PC-9 (cell line): ENCODE measurements at regions not wholly inside any gene's neighbourhood (a gene's known extent, or its start where the extent isn't known, plus 50 kb on each side); places are given as distances from the start of the nearest gene placed in this dataset.

Experiments
- BruUV-seq: library from RNA; stranded (reverse); fragments of 400-500 nt; replicated peaks from 2 replicates; lab custom pipeline; 2021; lab: Mats Ljungman, UMichigan
- CTCF ChIA-PET: fragments of 300-600 bp; sonication (Branson Sonifier 250); formaldehyde crosslinking; loops from one replicate; lab custom pipeline; 2022; ENCODE audit warnings: antibody characterized with exemption; lab: Charles Lee
- POLR2A ChIA-PET: fragments of 300-600 bp; sonication (Branson Sonifier 250); formaldehyde crosslinking; loops from one replicate; lab custom pipeline; 2022; ENCODE audit warnings: antibody characterized with exemption; ENCODE audit not compliant: unreplicated experiment; lab: Charles Lee
- DNase-seq, 2 experiments: peaks; one replicate each; pipeline versions ENCODE4 v3.0.0 to v3.0.0-alpha.2; 2015 to 2022; ENCODE audit warnings: mixed read lengths in 1 of 2
- H2AFZ ChIP-seq: fragments of 200-600 bp; sonication (generic); 2 replicates; pipeline ENCODE4 v1.8.1; 2017; ENCODE audit warnings: antibody characterized with exemption
- H3F3A ChIP-seq: fragments of 200-600 bp; sonication (generic); 2 replicates; pipeline ENCODE4 v1.8.1; 2017; ENCODE audit warnings: antibody characterized with exemption, mild to moderate bottlenecking, low read depth; ENCODE audit not compliant: insufficient read depth
- H3K27ac ChIP-seq: fragments of 200-600 bp; sonication (generic); 2 replicates; pipeline ENCODE4 v1.6.1; 2016; ENCODE audit warnings: mixed run types
- H3K27me3 ChIP-seq: fragments of 200-600 bp; sonication (generic); 2 replicates; pipeline ENCODE4 v1.6.1; 2016; ENCODE audit warnings: low read depth, mixed run types; ENCODE audit not compliant: insufficient read depth
- H3K36me3 ChIP-seq: fragments of 200-600 bp; sonication (generic); 2 replicates; pipeline ENCODE4 v1.6.1; 2016; ENCODE audit warnings: low read depth, mixed run types
- H3K4me1 ChIP-seq: fragments of 200-600 bp; sonication (generic); replicated peaks from 2 replicates; pipeline ENCODE4 v1.6.1; 2016; ENCODE audit warnings: mixed run types; ENCODE audit not compliant: insufficient read depth
- H3K4me2 ChIP-seq: fragments of 200-600 bp; sonication (generic); 2 replicates; pipeline ENCODE4 v1.6.1; 2017; ENCODE audit warnings: mixed run types
- H3K4me3 ChIP-seq: fragments of 200-600 bp; sonication (generic); 2 replicates; pipeline ENCODE4 v1.6.1; 2016; ENCODE audit warnings: mixed run types
- H3K79me2 ChIP-seq: fragments of 200-600 bp; sonication (generic); 2 replicates; pipeline ENCODE4 v1.6.1; 2017; ENCODE audit warnings: low read depth, mixed run types
- H3K9me2 ChIP-seq: fragments of 200-600 bp; sonication (generic); 2 replicates; pipeline ENCODE4 v1.8.1; 2017; ENCODE audit warnings: mild to moderate bottlenecking; ENCODE audit not compliant: insufficient read depth
- H3K9me3 ChIP-seq: fragments of 200-600 bp; sonication (generic); 2 replicates; pipeline ENCODE4 v1.8.1; 2016; ENCODE audit warnings: low read depth; ENCODE audit not compliant: insufficient read depth
- H4K20me1 ChIP-seq: fragments of 200-600 bp; sonication (generic); 2 replicates; pipeline ENCODE4 v1.8.1; 2017; ENCODE audit not compliant: insufficient read depth
- EZH2 ChIP-seq: fragments of 200-600 bp; sonication (generic); IDR thresholded peaks from 2 replicates; pipeline ENCODE4 v1.8.0; 2017; ENCODE audit warnings: antibody characterized with exemption, low read depth
- intact Hi-C: fragments of 100-400 bp; cut with micrococcal nuclease; formaldehyde crosslinking; loops from one replicate; pipeline ENCODE4 v1.10.0; 2022; ENCODE audit not compliant: unreplicated experiment
- TF ChIP-seq, protein P1 (sequence below): fragments of 200-600 bp; sonication (generic); conservative IDR thresholded peaks from 2 replicates; pipeline ENCODE4 v1.6.1; 2017; ENCODE audit warnings: mixed run types, antibody characterized with exemption, mild to moderate bottlenecking, moderate library complexity

DNA sequence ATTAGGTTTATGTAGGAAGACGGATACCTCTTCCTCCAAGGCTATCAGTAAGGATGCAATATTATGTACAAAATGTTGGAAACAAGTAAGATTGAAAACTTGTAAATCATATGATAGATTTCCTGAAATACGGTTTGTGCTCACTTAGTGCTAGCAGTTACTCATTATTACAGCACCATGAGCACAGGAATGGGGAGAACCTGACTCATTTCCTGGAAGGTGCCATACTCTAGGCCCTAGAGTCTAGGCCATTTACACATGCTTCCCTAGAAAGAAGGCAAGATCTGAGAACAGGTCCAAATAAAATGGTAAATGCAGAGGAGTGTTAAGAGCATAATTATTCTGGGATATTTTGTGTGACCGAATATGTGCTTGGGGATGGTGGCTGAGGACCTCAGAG, 467.7 kb upstream of the CELF4 start:
- no peak for DNase-seq
- Histone ChIP-seq H3K27me3 (no peaks in the 10 kb centered on the region), H3K4me1 (no peaks in the 10 kb centered on the region), H3K79me2 (no peaks in the 10 kb centered on the region), H3K4me3 (no peak overlapping the region), H3K4me2 (no peak overlapping the region), H3K36me3 (no peaks in the 10 kb centered on the region), H3K27ac (no peak overlapping the region), H2AFZ (no peak overlapping the region), H4K20me1 (no peaks in the 10 kb centered on the region), H3K9me2 (no peaks in the 10 kb centered on the region), H3F3A (no peaks in the 10 kb centered on the region), H3K9me3 (no peaks in the 10 kb centered on the region)
- no TSS peak for BruUV-seq
- ChIA-PET CTCF (no interaction called here), POLR2A (no interaction called here)
- no peak for TF ChIP-seq EZH2
- TF ChIP-seq, protein P1, sequence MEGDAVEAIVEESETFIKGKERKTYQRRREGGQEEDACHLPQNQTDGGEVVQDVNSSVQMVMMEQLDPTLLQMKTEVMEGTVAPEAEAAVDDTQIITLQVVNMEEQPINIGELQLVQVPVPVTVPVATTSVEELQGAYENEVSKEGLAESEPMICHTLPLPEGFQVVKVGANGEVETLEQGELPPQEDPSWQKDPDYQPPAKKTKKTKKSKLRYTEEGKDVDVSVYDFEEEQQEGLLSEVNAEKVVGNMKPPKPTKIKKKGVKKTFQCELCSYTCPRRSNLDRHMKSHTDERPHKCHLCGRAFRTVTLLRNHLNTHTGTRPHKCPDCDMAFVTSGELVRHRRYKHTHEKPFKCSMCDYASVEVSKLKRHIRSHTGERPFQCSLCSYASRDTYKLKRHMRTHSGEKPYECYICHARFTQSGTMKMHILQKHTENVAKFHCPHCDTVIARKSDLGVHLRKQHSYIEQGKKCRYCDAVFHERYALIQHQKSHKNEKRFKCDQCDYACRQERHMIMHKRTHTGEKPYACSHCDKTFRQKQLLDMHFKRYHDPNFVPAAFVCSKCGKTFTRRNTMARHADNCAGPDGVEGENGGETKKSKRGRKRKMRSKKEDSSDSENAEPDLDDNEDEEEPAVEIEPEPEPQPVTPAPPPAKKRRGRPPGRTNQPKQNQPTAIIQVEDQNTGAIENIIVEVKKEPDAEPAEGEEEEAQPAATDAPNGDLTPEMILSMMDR = no peak
- intact Hi-C loops = no loop called here

DNA sequence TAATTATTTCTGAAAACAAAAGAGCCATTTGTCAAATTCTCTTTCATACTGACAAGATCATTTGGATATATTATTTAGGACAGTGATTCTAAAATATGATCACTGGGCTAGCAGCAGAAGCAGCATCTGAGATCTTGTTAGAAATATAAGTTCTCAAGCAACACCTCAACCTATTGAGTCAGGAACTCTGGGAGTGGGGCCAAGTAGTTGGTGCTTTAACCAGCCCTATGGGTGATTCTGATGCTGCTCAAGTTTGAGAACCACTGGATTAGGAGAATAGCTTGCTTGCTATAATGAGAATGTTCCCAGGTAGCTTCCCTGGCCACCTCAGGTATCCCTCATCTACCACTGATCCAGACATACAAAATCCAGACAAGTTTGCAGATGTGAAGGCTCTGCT, 466.9 kb upstream of the CELF4 start:
- CTCF ChIA-PET = no interaction called here
- Histone ChIP-seq H3K4me2 (no peak overlapping the region), H2AFZ (no peak overlapping the region), H3K27ac (no peak overlapping the region), H3K9me2 (no peaks in the 10 kb centered on the region), H4K20me1 (no peaks in the 10 kb centered on the region), H3F3A (no peaks in the 10 kb centered on the region), H3K4me3 (no peak overlapping the region), H3K9me3 (no peaks in the 10 kb centered on the region), H3K4me1 (no peaks in the 10 kb centered on the region), H3K36me3 (no peaks in the 10 kb centered on the region), H3K27me3 (no peaks in the 10 kb centered on the region), H3K79me2 (no peaks in the 10 kb centered on the region)
- no peak for DNase-seq
- POLR2A ChIA-PET = no interaction called here
- TF ChIP-seq, protein P1 = no peak
- TF ChIP-seq EZH2 = no peak
- BruUV-seq = no TSS peak
- intact Hi-C loops = no loop called here

DNA sequence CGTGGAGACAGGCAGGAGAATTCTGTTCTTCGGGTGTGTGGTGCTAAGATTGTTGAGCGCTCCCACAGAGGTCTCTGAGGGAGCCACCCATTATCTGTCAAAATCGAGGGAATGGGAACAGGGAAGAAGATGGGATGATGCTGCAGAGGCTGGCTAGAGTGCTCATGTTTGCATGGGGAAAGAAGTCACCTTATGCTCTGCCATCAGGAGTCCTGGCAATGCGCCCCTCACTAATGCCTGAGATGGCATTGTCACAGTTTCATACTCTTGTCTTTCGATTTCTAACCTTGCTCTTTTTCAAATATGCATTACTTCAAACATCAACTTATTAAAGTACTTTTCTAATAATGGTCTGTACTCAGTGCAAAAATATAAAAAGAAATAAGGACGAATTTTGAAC, 463.3 kb upstream of the CELF4 start:
- Histone ChIP-seq H3K27ac (no peak overlapping the region), H3K4me3 (no peak overlapping the region), H3K27me3 (no peaks in the 10 kb centered on the region), H3K79me2 (no peaks in the 10 kb centered on the region), H4K20me1 (no peaks in the 10 kb centered on the region), H3F3A (no peaks in the 10 kb centered on the region), H3K9me3 (no peaks in the 10 kb centered on the region), H3K4me2 (no peak overlapping the region), H3K4me1 (no peaks in the 10 kb centered on the region), H3K36me3 (no peaks in the 10 kb centered on the region), H3K9me2 (no peaks in the 10 kb centered on the region), H2AFZ (no peak overlapping the region)
- no peak for DNase-seq
- BruUV-seq = no TSS peak
- POLR2A ChIA-PET = no interaction called here
- intact Hi-C loops = no loop called here
- CTCF ChIA-PET = no interaction called here
- TF ChIP-seq, protein P1 = no peak
- TF ChIP-seq EZH2 = no peak
